Trophoblast cell (in vitro differentiated cells and primary cell): ENCODE measurements at regions not wholly inside any gene's neighbourhood (a gene's known extent, or its start where the extent isn't known, plus 50 kb on each side); places are given as distances from the start of the nearest gene placed in this dataset.

Experiments
- DNase-seq, 2 donors: peaks; one replicate each; pipeline ENCODE4 v3.0.0-alpha.2; 2016
- H2AFZ ChIP-seq: 2 replicates; pipeline ENCODE4 v1.6.1; 2013; ENCODE audit warnings: low read length, moderate library complexity, mild to moderate bottlenecking; ENCODE audit not compliant: insufficient read depth, poor library complexity
- H2AK5ac ChIP-seq: 2 replicates; pipeline ENCODE4 v1.6.1; 2013; ENCODE audit warnings: mild to moderate bottlenecking, low read length
- H2BK120ac ChIP-seq: 2 replicates; pipeline ENCODE4 v1.6.1; 2013; ENCODE audit warnings: low read length, mild to moderate bottlenecking, moderate library complexity; ENCODE audit not compliant: insufficient read depth, poor library complexity
- H2BK12ac ChIP-seq: 2 replicates; pipeline ENCODE4 v1.6.1; 2013; ENCODE audit warnings: mild to moderate bottlenecking, low read length, moderate library complexity
- H2BK5ac ChIP-seq: 2 replicates; pipeline ENCODE4 v1.6.1; 2013; ENCODE audit warnings: low read length, low read depth, moderate library complexity, mild to moderate bottlenecking; ENCODE audit not compliant: poor library complexity
- H3K14ac ChIP-seq: 2 replicates; pipeline ENCODE4 v1.6.1; 2013; ENCODE audit warnings: mild to moderate bottlenecking, low read length
- H3K18ac ChIP-seq: 2 replicates; pipeline ENCODE4 v1.6.1; 2013; ENCODE audit warnings: mild to moderate bottlenecking, low read length
- H3K23ac ChIP-seq: 2 replicates; pipeline ENCODE4 v1.6.1; 2013; ENCODE audit warnings: low read length
- H3K27ac ChIP-seq: 2 replicates; pipeline ENCODE4 v1.5.1; 2013; ENCODE audit warnings: low read depth, mild to moderate bottlenecking, inconsistent platforms, low read length, moderate library complexity
- H3K27me3 ChIP-seq: 2 replicates; pipeline ENCODE4 v1.6.1; 2013; ENCODE audit warnings: inconsistent platforms, mild to moderate bottlenecking, low read length, moderate library complexity; ENCODE audit not compliant: insufficient read depth
- H3K36me3 ChIP-seq, 2 experiments: 1 replicate in 1 of 2; 2 replicates in 1 of 2; pipeline ENCODE4 v1.6.1; 2013; ENCODE audit warnings: low read length in 2 of 2, mild to moderate bottlenecking in 2 of 2, moderate library complexity in 1 of 2; ENCODE audit not compliant: insufficient read depth in 2 of 2, control insufficient read depth in 1 of 2
- H3K4ac ChIP-seq: 2 replicates; pipeline ENCODE4 v1.6.1; 2013; ENCODE audit warnings: low read depth, mild to moderate bottlenecking, low read length, moderate library complexity
- H3K4me1 ChIP-seq, 2 experiments: 1 replicate in 1 of 2; 2 replicates in 1 of 2; pipeline ENCODE4 v1.6.1; 2013; ENCODE audit warnings: low read length in 2 of 2, mild to moderate bottlenecking in 2 of 2, moderate library complexity in 1 of 2; ENCODE audit not compliant: insufficient read depth in 2 of 2, control insufficient read depth in 1 of 2
- H3K4me2 ChIP-seq: 2 replicates; pipeline ENCODE4 v1.6.1; 2013; ENCODE audit warnings: inconsistent platforms, mild to moderate bottlenecking, low read length, moderate library complexity
- H3K4me3 ChIP-seq: 2 replicates; pipeline ENCODE4 v1.5.1; 2013; ENCODE audit warnings: mild to moderate bottlenecking, low read depth, low read length, inconsistent platforms
- H3K79me1 ChIP-seq: one replicate; pipeline ENCODE4 v1.6.1; 2013; ENCODE audit warnings: low read length
- H3K79me2 ChIP-seq: 2 replicates; pipeline ENCODE4 v1.6.1; 2013; ENCODE audit warnings: low read length, mild to moderate bottlenecking; ENCODE audit not compliant: control insufficient read depth, insufficient read depth, poor library complexity
- H3K9ac ChIP-seq: 2 replicates; pipeline ENCODE4 v1.6.1; 2013; ENCODE audit warnings: mild to moderate bottlenecking, low read length
- H3K9me3 ChIP-seq: 2 replicates; pipeline ENCODE4 v1.6.1; 2013; ENCODE audit warnings: low read depth, mild to moderate bottlenecking, control low read depth, inconsistent platforms, low read length; ENCODE audit not compliant: insufficient read depth
- H4K12ac ChIP-seq: 2 replicates; pipeline ENCODE4 v1.6.1; 2013; ENCODE audit warnings: low read depth, mild to moderate bottlenecking, low read length, moderate library complexity
- H4K8ac ChIP-seq: 2 replicates; pipeline ENCODE4 v1.6.1; 2013; ENCODE audit warnings: low read depth, mild to moderate bottlenecking, low read length, moderate library complexity
- H4K91ac ChIP-seq: one replicate; pipeline ENCODE4 v1.6.1; 2013; ENCODE audit warnings: low read depth, mild to moderate bottlenecking, low read length, moderate library complexity
- WGBS: extraction: QIAGEN DNeasy Blood & Tissue Kit; methylation state at CpG from one replicate; pipeline ENCODE4 v1.1.7; 2013; ENCODE audit warnings: missing lambda C conversion rate; ENCODE audit not compliant: insufficient read length, insufficient coverage; ENCODE audit errors: extremely low coverage; 5-methylcytosine and 5-hydroxymethylcytosine counted together

- Histone ChIP-seq H3K4me3 (no peak overlapping the region), H3K4me2 (no peak overlapping the region), H3K27me3 (no peaks in the 10 kb centered on the region), H3K18ac (no peak overlapping the region), H2BK12ac (no peak overlapping the region), H3K9me3 (no peaks in the 10 kb centered on the region), H2AK5ac (no peak overlapping the region), H3K4me1 (no peaks in the 10 kb centered on the region), H4K12ac (no peak overlapping the region), H3K79me2 (no peaks in the 10 kb centered on the region), H3K36me3 (no peaks in the 10 kb centered on the region), H3K9ac (no peak overlapping the region), H2BK5ac (no peak overlapping the region), H3K4ac (no peak overlapping the region), H3K79me1 (no peaks in the 10 kb centered on the region), H3K14ac (no peak overlapping the region), H4K91ac (no peak overlapping the region), H3K27ac (no peak overlapping the region), H2BK120ac (no peak overlapping the region), H3K23ac (no peak overlapping the region), H2AFZ (no peak overlapping the region), H4K8ac (no peak overlapping the region)
- no peak for DNase-seq
- no CpG with 5 or more reads among the region's 1 CpG for WGBS
Measured at GRCh38 chr13:82358284-82358683, 1524.0 kb downstream of the SLITRK1 start.

- no peak overlapping the region for H2BK120ac ChIP-seq
- no peak overlapping the region for H2AK5ac ChIP-seq
- H3K4me1 ChIP-seq, result no peaks in the 10 kb centered on the region
- no peak overlapping the region for H3K4me2 ChIP-seq
- DNase-seq, result no peak
- no peaks in the 10 kb centered on the region for H3K79me1 ChIP-seq
- no peak overlapping the region for H3K4ac ChIP-seq
- no peak overlapping the region for H3K27ac ChIP-seq
- no peak overlapping the region for H2BK12ac ChIP-seq
- no peak overlapping the region for H2AFZ ChIP-seq
- H3K27me3 ChIP-seq, result no peaks in the 10 kb centered on the region
- no peak overlapping the region for H4K91ac ChIP-seq
- H3K79me2 ChIP-seq, result no peaks in the 10 kb centered on the region
- no peak overlapping the region for H3K18ac ChIP-seq
- no peak overlapping the region for H2BK5ac ChIP-seq
- H3K9me3 ChIP-seq, result no peaks in the 10 kb centered on the region
- no CpG with 5 or more reads among the region's 5 CpGs for WGBS
- no peaks in the 10 kb centered on the region for H3K36me3 ChIP-seq
- no peak overlapping the region for H3K23ac ChIP-seq
- H3K14ac ChIP-seq, result no peak overlapping the region
- no peak overlapping the region for H4K12ac ChIP-seq
- no peak overlapping the region for H4K8ac ChIP-seq
- no peak overlapping the region for H3K4me3 ChIP-seq
- no peak overlapping the region for H3K9ac ChIP-seq
Measured at GRCh38 chr13:82356667-82357410, 1525.4 kb downstream of the SLITRK1 start.

DNA sequence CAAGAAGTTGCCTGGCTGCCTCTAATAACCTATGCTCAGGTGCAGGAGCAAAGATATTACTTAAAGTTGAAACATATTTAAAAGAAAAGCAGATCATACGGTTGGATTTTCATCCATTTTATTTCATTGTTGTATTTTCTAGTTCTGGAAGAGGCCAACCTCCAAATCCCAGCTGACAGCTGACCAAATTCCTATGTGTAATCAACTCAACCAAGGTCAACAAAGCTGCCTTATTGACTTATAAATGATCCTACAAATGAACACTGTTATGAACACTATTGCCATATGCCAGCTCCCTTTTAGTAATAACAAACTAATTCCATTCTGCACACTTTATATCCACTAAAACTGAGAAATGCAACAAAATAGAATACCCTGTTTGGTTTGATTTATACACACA lies 1537.4 kb downstream of the SLITRK1 start:
- Histone ChIP-seq H3K4me2 (no peak overlapping the region), H2AK5ac (no peak overlapping the region), H3K23ac (no peak overlapping the region), H2BK120ac (no peak overlapping the region), H3K27ac (no peak overlapping the region), H3K27me3 (no peaks in the 10 kb centered on the region), H3K9ac (no peak overlapping the region), H3K14ac (no peak overlapping the region), H3K4me3 (no peak overlapping the region), H4K12ac (no peak overlapping the region), H3K79me1 (no peaks in the 10 kb centered on the region), H3K18ac (no peak overlapping the region), H4K91ac (no peak overlapping the region), H3K4ac (no peak overlapping the region), H2AFZ (no peak overlapping the region), H3K36me3 (no peaks in the 10 kb centered on the region), H3K79me2 (no peaks in the 10 kb centered on the region), H3K4me1 (no peaks in the 10 kb centered on the region), H4K8ac (no peak overlapping the region), H2BK12ac (no peak overlapping the region), H3K9me3 (no peaks in the 10 kb centered on the region), H2BK5ac (no peak overlapping the region)
- DNase-seq, result no peak
- WGBS, result no CpG with 5 or more reads among the region's 1 CpG

DNA sequence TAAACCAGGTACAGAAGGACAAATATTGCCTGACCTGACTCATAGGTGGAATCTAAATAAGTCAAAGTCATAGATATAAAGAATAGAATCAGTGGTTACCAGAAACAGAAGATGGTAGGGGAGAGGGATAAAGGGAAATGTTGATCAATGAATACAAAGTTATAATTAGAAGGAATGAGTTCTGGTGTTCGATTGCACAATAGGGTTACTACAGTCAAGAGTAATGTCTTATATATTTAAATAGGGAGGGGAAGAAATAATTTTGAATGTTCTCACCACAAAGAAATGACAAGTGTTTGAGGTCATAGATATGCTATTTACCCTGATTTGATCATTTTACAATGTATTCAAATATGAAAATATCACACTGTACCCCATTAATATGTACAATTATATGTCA lies 1541.2 kb downstream of the SLITRK1 start:
- no peaks in the 10 kb centered on the region for H3K79me1 ChIP-seq
- no peak overlapping the region for H2BK12ac ChIP-seq
- no peak overlapping the region for H3K27ac ChIP-seq
- H3K27me3 ChIP-seq, result no peaks in the 10 kb centered on the region
- H3K4ac ChIP-seq, result no peak overlapping the region
- no peak overlapping the region for H2AK5ac ChIP-seq
- no peak overlapping the region for H3K18ac ChIP-seq
- H3K79me2 ChIP-seq, result no peaks in the 10 kb centered on the region
- H3K4me2 ChIP-seq, result no peak overlapping the region
- no peak overlapping the region for H2BK120ac ChIP-seq
- no peak overlapping the region for H2AFZ ChIP-seq
- H3K9me3 ChIP-seq, result no peaks in the 10 kb centered on the region
- H3K4me3 ChIP-seq, result no peak overlapping the region
- H4K91ac ChIP-seq, result no peak overlapping the region
- no peak for DNase-seq
- H4K12ac ChIP-seq, result no peak overlapping the region
- H3K36me3 ChIP-seq, result no peaks in the 10 kb centered on the region
- no peak overlapping the region for H4K8ac ChIP-seq
- no peak overlapping the region for H2BK5ac ChIP-seq
- no peak overlapping the region for H3K23ac ChIP-seq
- H3K14ac ChIP-seq, result no peak overlapping the region
- no peak overlapping the region for H3K9ac ChIP-seq
- WGBS, result no CpG with 5 or more reads among the region's 1 CpG
- no peaks in the 10 kb centered on the region for H3K4me1 ChIP-seq
